ENCODE measurements at regions not wholly inside any gene's neighbourhood (a gene's known extent, or its start where the extent isn't known, plus 50 kb on each side); places are given as distances from the start of the nearest gene placed in this dataset.

- CTCF ChIA-PET (ENCODE audit: low intra/inter-chr PET ratio), result no interaction called here
- intact Hi-C loops (cut with micrococcal nuclease) (no loop called here), in situ Hi-C loops (cut with MboI) (no loop called here)
- Histone ChIP-seq H3K9me1 (ENCODE audit: control insufficient read depth, insufficient read depth, low read length) (no peaks in the 10 kb centered on the region), H3K79me2 (ENCODE audit: control insufficient read depth, insufficient read depth, low read length) (no peaks in the 10 kb centered on the region), H4K20me1 (replicated peaks; ENCODE audit: control insufficient read depth, insufficient read depth, low read length) (no peaks in the 10 kb centered on the region), H3K9me3 (replicated peaks; ENCODE audit: control insufficient read depth, insufficient read depth, low read depth, low read length) (peaks cover 3% of the 10 kb centered on the region; the same call in 1 of the 2 replicates), H3K4me1 (replicated peaks in 1 of 2; ENCODE audit: control insufficient read depth in 2 of 2, insufficient read depth in 2 of 2, low read length in 2 of 2) (no peaks in the 10 kb centered on the region), H3K27me3 (ENCODE audit: control insufficient read depth in 2 of 2, insufficient read depth in 2 of 2, low read length in 2 of 2) (no peaks in the 10 kb centered on the region), H3K4me2 (ENCODE audit: insufficient read depth, low read length) (no peak overlapping the region), H3K9ac (ENCODE audit: insufficient read depth in 1 of 2, low read depth in 2 of 2, low read length in 2 of 2) (no peak overlapping the region), H2AFZ (ENCODE audit: low read depth, low read length) (no peak overlapping the region), H3K4me3 (no peak overlapping the region), H3K27ac (ENCODE audit: extremely low read depth, low read depth, low read length) (no peak overlapping the region), H3K36me3 (ENCODE audit: control insufficient read depth, insufficient read depth, low read length) (no peaks in the 10 kb centered on the region)
- BruUV-seq (replicated peaks), result no TSS peak
- POLR2A ChIA-PET, result no interaction called here
- 3% methylated on average over 5 of the region's 5 CpGs for WGBS (ENCODE audit: insufficient coverage, low coverage, missing lambda C conversion rate)
- DNase-seq (ENCODE audit: extremely low read depth in 1 of 4, low spot score in 3 of 4) (no peak), ATAC-seq (no peak), FAIRE-seq (no peak)
- TF ChIP-seq TSC22D4 (tag; IDR thresholded peaks at IDR 0.05), result peak; percentile 86; the same call in 1 of the 2 replicates
- 0 out of 2 replicates have a peak, but pooled peaks have one; percentile 10 for TF ChIP-seq ZFP1 (CRISPR knock-in tag; IDR thresholded peaks at IDR 0.05)
- 0 out of 2 replicates have a peak, but pooled peaks have one; percentile 7 for TF ChIP-seq ZNF311 (CRISPR knock-in tag; IDR thresholded peaks at IDR 0.05)
- TF ChIP-seq BCOR (IDR thresholded peaks at IDR 0.05), result no peak
Measured at GRCh38 chr13:90416519-90416918, 931.0 kb upstream of the MIR17HG start.

- Histone ChIP-seq H3K4me3 (no peak overlapping the region), H3K36me3 (ENCODE audit: control insufficient read depth, insufficient read depth, low read length) (no peaks in the 10 kb centered on the region), H2AFZ (ENCODE audit: low read depth, low read length) (no peak overlapping the region), H3K27me3 (ENCODE audit: control insufficient read depth in 2 of 2, insufficient read depth in 2 of 2, low read length in 2 of 2) (no peaks in the 10 kb centered on the region), H3K4me1 (replicated peaks in 1 of 2; ENCODE audit: control insufficient read depth in 2 of 2, insufficient read depth in 2 of 2, low read length in 2 of 2) (no peaks in the 10 kb centered on the region), H3K4me2 (ENCODE audit: insufficient read depth, low read length) (no peak overlapping the region), H3K9ac (ENCODE audit: insufficient read depth in 1 of 2, low read depth in 2 of 2, low read length in 2 of 2) (no peak overlapping the region), H4K20me1 (replicated peaks; ENCODE audit: control insufficient read depth, insufficient read depth, low read length) (no peaks in the 10 kb centered on the region), H3K79me2 (ENCODE audit: control insufficient read depth, insufficient read depth, low read length) (no peaks in the 10 kb centered on the region), H3K9me1 (ENCODE audit: control insufficient read depth, insufficient read depth, low read length) (no peaks in the 10 kb centered on the region), H3K27ac (ENCODE audit: extremely low read depth, low read depth, low read length) (no peak overlapping the region), H3K9me3 (replicated peaks; ENCODE audit: control insufficient read depth, insufficient read depth, low read depth, low read length) (peaks cover 3% of the 10 kb centered on the region; the same call in 1 of the 2 replicates)
- intact Hi-C loops (cut with micrococcal nuclease) (no loop called here), in situ Hi-C loops (cut with MboI) (no loop called here)
- DNase-seq (ENCODE audit: extremely low read depth in 1 of 4, low spot score in 3 of 4) (no peak), ATAC-seq (no peak), FAIRE-seq (no peak)
- 2% methylated on average over 1 of the region's 1 CpG for WGBS (ENCODE audit: insufficient coverage, low coverage, missing lambda C conversion rate)
- ChIA-PET POLR2A (no interaction called here), CTCF (ENCODE audit: low intra/inter-chr PET ratio) (no interaction called here)
- 0 out of 2 replicates have a peak, but pooled peaks have one; percentile 13 for TF ChIP-seq ZNF311 (CRISPR knock-in tag; IDR thresholded peaks at IDR 0.05)
- TF ChIP-seq CHAMP1 (IDR thresholded peaks at IDR 0.05), result no peak
- TF ChIP-seq XRCC3 (IDR thresholded peaks at IDR 0.05), result 0 out of 2 replicates have a peak, but pooled peaks have one; percentile 41
- no peak for TF ChIP-seq TOE1 (IDR thresholded peaks at IDR 0.05; ENCODE audit: borderline replicate concordance)
- no peak for TF ChIP-seq TOE1 (CRISPR knock-in tag; IDR thresholded peaks at IDR 0.05; ENCODE audit: borderline replicate concordance, low read depth)
- TF ChIP-seq GTF2B (IDR thresholded peaks at IDR 0.05; ENCODE audit: extremely low read depth, insufficient read length), result no peak
- peak in 1 of 2 experiments; percentile 11 for TF ChIP-seq NCOA2 (IDR thresholded peaks at IDR 0.05; ENCODE audit: partially characterized antibody in 2 of 2)
- no TSS peak for BruUV-seq (replicated peaks)
Measured at GRCh38 chr13:90416938-90417337, 930.5 kb upstream of the MIR17HG start.

Measured in K562 (cell line).